ENCODE measurements at regions not wholly inside any gene's neighbourhood (a gene's known extent, or its start where the extent isn't known, plus 50 kb on each side); places are given as distances from the start of the nearest gene placed in this dataset.

GRCh38 chr14:65933400-65934069 lies 521.0 kb downstream of the FUT8 start:
- no peak for DNase-seq

GRCh38 chr14:65934070-65934435 lies 521.5 kb downstream of the FUT8 start:
- DNase-seq = no peak

GRCh38 chr14:65936342-65936975 lies 523.9 kb downstream of the FUT8 start:
- DNase-seq = no peak

- DNase-seq = no peak
Measured at GRCh38 chr14:65937079-65937959, 524.8 kb downstream of the FUT8 start.

- no peak for DNase-seq
Measured at GRCh38 chr14:65937960-65938316, 525.4 kb downstream of the FUT8 start.

GRCh38 chr14:65938738-65939137 lies 526.2 kb downstream of the FUT8 start:
- DNase-seq = no peak

- DNase-seq = no peak
Measured at GRCh38 chr14:65939184-65939583, 526.7 kb downstream of the FUT8 start.

GRCh38 chr14:65940056-65940735 lies 527.7 kb downstream of the FUT8 start:
- DNase-seq = no peak

GRCh38 chr14:65941091-65941490 lies 528.6 kb downstream of the FUT8 start:
- no peak for DNase-seq

- DNase-seq = no peak
Measured at GRCh38 chr14:65943150-65943549, 530.6 kb downstream of the FUT8 start.

- DNase-seq = no peak
Measured at GRCh38 chr14:65943916-65944410, 531.4 kb downstream of the FUT8 start.

- no peak for DNase-seq
Measured at GRCh38 chr14:65945327-65945726, 532.8 kb downstream of the FUT8 start.

- no peak for DNase-seq
Measured at GRCh38 chr14:65946494-65946893, 534.0 kb downstream of the FUT8 start.

- no peak for DNase-seq
Measured at GRCh38 chr14:65948302-65948701, 535.8 kb downstream of the FUT8 start.

GRCh38 chr14:65949711-65950516 lies 536.3 kb upstream of the CCDC196 start:
- no peak for DNase-seq

GRCh38 chr14:65954942-65955341 lies 531.2 kb upstream of the CCDC196 start:
- DNase-seq = no peak

- DNase-seq = no peak
Measured at GRCh38 chr14:65957631-65958205, 528.5 kb upstream of the CCDC196 start.

GRCh38 chr14:65958664-65959562 lies 527.3 kb upstream of the CCDC196 start:
- peak; percentile 20 for DNase-seq

- DNase-seq = no peak
Measured at GRCh38 chr14:65959563-65960024, 526.6 kb upstream of the CCDC196 start.

GRCh38 chr14:65961004-65961403 lies 525.2 kb upstream of the CCDC196 start:
- DNase-seq = no peak
